ENCODE measurements at regions not wholly inside any gene's neighbourhood (a gene's known extent, or its start where the extent isn't known, plus 50 kb on each side); places are given as distances from the start of the nearest gene placed in this dataset.

- no peak overlapping the region for H3K27ac ChIP-seq (ENCODE audit: low read depth, low read length)
- Mint-ChIP-seq H3K9me3 (no peaks in the 10 kb centered on the region), H3K27me3 (ENCODE audit: insufficient read depth) (no peaks in the 10 kb centered on the region), H3K4me1 (no peaks in the 10 kb centered on the region), H3K36me3 (ENCODE audit: low read depth) (no peaks in the 10 kb centered on the region), H3K4me3 (no peak overlapping the region), H3K27ac (no peak overlapping the region)
- H3K27me3 ChIP-seq (ENCODE audit: control insufficient read depth, insufficient read depth, low read length, poor library complexity, severe bottlenecking), result no peaks in the 10 kb centered on the region
- H3K4me3 ChIP-seq (ENCODE audit: low read length), result no peak overlapping the region
- H3K9me3 ChIP-seq (ENCODE audit: control insufficient read depth, low read length), result no peaks in the 10 kb centered on the region
- DNase-seq, result no peak
- H3K36me3 ChIP-seq (ENCODE audit: control insufficient read depth, insufficient read depth, low read length), result no peaks in the 10 kb centered on the region
- no peak for TF ChIP-seq CTCF (conservative IDR thresholded peaks at IDR 0.05)
- H3K4me1 ChIP-seq (ENCODE audit: control insufficient read depth, insufficient read depth, low read length), result no peaks in the 10 kb centered on the region
- no peak overlapping the region for H3K9ac ChIP-seq (ENCODE audit: extremely low read depth, low read length, poor library complexity, severe bottlenecking)
- 100% methylated on average over 1 to 2 of the region's 2 CpGs for WGBS, 2 experiments (ENCODE audit: insufficient coverage in 1 of 2, insufficient read length in 1 of 2)
Measured at GRCh38 chr5:5650949-5651348, 228.5 kb downstream of the ICE1 start.

- no peaks in the 10 kb centered on the region for H3K9me3 Mint-ChIP-seq
- H3K27me3 ChIP-seq (ENCODE audit: control insufficient read depth, insufficient read depth, low read length, poor library complexity, severe bottlenecking), result no peaks in the 10 kb centered on the region
- H3K27me3 Mint-ChIP-seq (ENCODE audit: insufficient read depth), result no peaks in the 10 kb centered on the region
- H3K4me3 ChIP-seq (ENCODE audit: low read length), result no peak overlapping the region
- H3K27ac Mint-ChIP-seq, result no peak overlapping the region
- no peaks in the 10 kb centered on the region for H3K4me1 Mint-ChIP-seq
- TF ChIP-seq CTCF (conservative IDR thresholded peaks at IDR 0.05), result no peak
- DNase-seq, result no peak
- H3K4me1 ChIP-seq (ENCODE audit: control insufficient read depth, insufficient read depth, low read length), result no peaks in the 10 kb centered on the region
- H3K27ac ChIP-seq (ENCODE audit: low read depth, low read length), result no peak overlapping the region
- no peaks in the 10 kb centered on the region for H3K36me3 Mint-ChIP-seq (ENCODE audit: low read depth)
- H3K4me3 Mint-ChIP-seq, result no peak overlapping the region
- H3K9me3 ChIP-seq (ENCODE audit: control insufficient read depth, low read length), result no peaks in the 10 kb centered on the region
- no peaks in the 10 kb centered on the region for H3K36me3 ChIP-seq (ENCODE audit: control insufficient read depth, insufficient read depth, low read length)
- no peak overlapping the region for H3K9ac ChIP-seq (ENCODE audit: extremely low read depth, low read length, poor library complexity, severe bottlenecking)
- 88 to 91% methylated on average over 4 to 5 of the region's 5 CpGs for WGBS, 2 experiments (ENCODE audit: insufficient coverage in 1 of 2, insufficient read length in 1 of 2)
Measured at GRCh38 chr5:5650242-5650641, 227.8 kb downstream of the ICE1 start.

- WGBS, 2 experiments (ENCODE audit: insufficient coverage in 1 of 2, insufficient read length in 1 of 2), result 89 to 93% methylated on average over 5 of the region's 5 CpGs
- peaks cover 2% of the 10 kb centered on the region for H3K4me1 ChIP-seq (ENCODE audit: control insufficient read depth, insufficient read depth, low read length)
- H3K4me3 ChIP-seq (ENCODE audit: low read length), result no peak overlapping the region
- H3K9me3 ChIP-seq (ENCODE audit: control insufficient read depth, low read length), result no peaks in the 10 kb centered on the region
- TF ChIP-seq CTCF (conservative IDR thresholded peaks at IDR 0.05), result no peak
- no peaks in the 10 kb centered on the region for H3K36me3 Mint-ChIP-seq (ENCODE audit: low read depth)
- no peaks in the 10 kb centered on the region for H3K9me3 Mint-ChIP-seq
- no peaks in the 10 kb centered on the region for H3K27me3 ChIP-seq (ENCODE audit: control insufficient read depth, insufficient read depth, low read length, poor library complexity, severe bottlenecking)
- DNase-seq, result no peak
- no peak overlapping the region for H3K27ac Mint-ChIP-seq
- no peak overlapping the region for H3K9ac ChIP-seq (ENCODE audit: extremely low read depth, low read length, poor library complexity, severe bottlenecking)
- H3K4me3 Mint-ChIP-seq, result no peak overlapping the region
- H3K27me3 Mint-ChIP-seq (ENCODE audit: insufficient read depth), result no peaks in the 10 kb centered on the region
- no peak overlapping the region for H3K27ac ChIP-seq (ENCODE audit: low read depth, low read length)
- no peaks in the 10 kb centered on the region for H3K4me1 Mint-ChIP-seq
- no peaks in the 10 kb centered on the region for H3K36me3 ChIP-seq (ENCODE audit: control insufficient read depth, insufficient read depth, low read length)
Measured at GRCh38 chr5:5649641-5650040, 227.2 kb downstream of the ICE1 start.
